ENCODE measurements at regions not wholly inside any gene's neighbourhood (a gene's known extent, or its start where the extent isn't known, plus 50 kb on each side); places are given as distances from the start of the nearest gene placed in this dataset.
A peak's percentile ranks its signal among the peaks of the same experiment; 100 is the strongest.

DNA sequence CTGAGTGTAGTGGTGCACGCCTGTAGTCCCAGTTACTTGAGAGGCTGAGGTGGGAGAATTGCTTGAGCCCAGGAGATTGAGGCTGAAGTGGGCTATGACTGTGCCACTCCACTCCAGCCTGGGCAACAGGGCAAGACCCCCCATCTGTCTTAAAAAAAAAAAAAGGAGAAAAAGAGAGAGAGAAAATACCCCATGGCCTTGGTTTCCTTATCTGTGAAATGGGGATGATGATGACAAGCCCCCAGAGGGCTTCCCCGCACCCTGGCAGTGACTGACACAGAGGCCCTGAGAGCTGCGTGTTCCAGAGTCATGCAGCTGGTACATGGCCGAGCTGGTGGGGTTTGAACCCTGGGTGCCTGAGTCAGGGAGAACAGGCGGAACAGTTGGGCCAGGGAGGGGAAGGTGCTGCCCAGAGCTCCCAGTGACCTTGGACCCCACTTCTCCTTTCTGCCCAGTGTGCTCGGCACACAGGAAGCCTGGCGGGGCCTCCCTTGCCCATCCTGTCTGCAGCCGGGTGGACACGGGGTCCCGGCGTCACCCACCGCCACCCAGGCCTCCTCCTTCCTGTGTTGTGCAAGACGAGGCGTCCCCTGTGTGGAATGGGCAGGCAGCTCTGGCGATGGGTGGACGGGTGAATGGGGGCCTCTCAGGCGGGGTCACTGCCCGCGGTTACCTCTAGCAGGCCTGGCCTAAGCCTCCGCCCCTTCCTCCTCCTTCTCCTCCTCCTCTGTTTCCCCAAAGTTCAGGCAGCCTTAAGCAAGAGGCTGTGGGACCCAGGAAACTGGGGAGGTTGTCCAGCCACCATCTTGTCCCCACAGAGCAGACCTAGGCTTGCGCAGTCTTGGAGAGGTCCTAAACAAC is 84.2 kb downstream of the CEBPB start:
- DNase-seq, result no peak

DNA sequence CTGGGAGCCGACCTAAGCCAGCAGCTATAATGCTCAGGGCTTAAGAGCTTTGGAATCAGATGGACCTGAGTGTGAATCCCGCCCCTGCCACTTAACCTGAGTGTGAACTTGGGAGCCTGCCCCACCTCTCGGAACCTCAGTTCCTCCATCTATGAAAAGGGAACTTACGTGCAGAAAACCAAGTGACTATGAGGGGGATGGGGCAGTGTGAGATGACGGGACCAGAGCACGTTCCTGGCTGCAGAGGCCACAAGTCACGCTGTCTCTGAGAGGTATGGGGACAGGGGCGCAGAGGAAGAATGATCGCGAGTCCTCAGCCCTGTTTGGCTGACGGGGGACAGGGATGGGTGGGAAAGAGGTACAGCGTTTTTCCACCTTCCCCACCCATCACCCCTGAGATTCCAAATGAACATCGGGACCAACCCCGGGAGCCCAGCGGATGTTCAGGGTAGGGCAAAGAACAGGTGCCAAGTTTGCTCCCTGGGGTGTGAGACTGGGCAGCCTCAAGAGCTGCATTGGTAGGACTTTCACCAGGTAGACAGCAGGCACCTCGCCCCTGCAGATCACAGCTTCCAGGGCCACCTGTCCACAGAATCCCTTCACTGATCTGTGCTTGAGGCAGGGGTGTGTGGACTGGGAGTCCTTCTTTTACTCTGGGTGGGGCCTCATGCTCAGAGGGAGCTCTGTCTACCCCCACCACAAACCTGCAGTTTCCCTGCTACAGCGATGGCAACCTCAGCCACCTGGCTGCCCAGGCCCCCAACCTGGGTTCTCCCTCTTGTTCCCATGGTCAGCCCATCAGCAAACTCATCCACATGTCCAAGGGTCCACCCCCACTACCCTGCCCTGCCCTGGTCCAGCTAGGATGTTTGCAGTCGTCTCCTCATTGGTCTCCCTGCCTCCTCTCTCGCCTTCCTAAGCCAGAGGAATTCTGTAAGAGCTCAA is 85.8 kb downstream of the CEBPB start:
- no peak for DNase-seq

DNA sequence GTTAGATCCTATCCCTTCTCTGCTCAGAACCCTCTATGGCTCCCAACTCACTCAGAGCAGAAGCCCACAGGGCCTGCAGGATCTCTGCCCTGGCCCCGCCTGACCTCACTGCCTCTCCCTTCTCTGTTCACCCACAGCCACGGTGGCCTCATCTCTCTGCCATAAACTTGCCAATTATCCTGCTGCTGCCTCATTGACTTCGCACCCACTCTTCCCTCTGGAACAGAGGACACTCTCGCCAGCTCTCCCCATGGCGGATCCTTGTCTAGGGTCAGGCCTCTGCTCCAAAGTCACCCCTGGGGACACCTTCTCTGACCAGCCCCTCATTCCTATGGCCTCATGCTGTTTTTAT is 86.4 kb downstream of the CEBPB start:
- DNase-seq, result no peak

DNA sequence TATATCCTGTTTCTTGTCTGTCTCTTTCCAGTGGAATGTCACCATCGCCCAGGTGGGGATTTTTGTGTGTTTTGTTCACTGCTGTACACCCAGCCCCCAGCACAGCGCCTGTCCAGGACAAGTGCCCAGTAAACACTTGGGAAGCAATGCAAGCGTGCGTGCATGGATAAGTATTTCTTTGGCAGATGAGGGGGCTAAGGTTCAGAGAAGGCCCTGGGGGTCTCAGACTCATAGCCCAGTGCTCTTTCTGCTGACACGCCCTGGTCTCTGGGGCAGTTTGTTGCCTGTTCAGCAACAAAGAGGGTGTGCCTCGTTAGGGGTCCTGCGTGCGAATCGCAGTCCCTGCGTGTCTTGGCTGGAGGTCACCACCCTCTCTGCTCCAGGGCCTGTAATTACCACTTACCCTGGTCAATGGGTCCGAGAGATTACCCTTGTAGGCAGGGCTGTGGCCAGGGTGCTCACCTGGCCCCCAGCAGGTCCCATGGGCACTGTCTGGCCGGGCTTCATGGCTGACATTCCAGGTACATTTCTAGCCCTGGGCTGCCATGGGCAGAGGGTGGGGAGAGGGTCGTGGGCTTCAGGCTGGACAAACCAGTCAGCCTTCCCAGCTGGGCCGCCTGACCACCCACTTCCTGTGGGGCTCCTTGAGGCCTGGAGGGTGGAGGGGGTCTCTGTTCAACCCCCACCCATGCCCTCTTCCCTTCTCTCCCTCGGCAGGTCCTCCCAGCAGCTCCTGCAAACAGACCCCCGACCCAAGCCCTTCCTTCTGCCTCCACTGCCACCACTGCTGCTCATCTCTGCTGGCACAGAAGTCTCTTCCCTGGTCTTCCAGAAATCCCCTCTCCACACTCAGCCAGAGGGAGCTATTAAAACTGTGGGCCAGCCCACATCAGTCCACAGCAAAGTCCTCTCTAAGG is 87.1 kb downstream of the CEBPB start:
- DNase-seq, result no peak

DNA sequence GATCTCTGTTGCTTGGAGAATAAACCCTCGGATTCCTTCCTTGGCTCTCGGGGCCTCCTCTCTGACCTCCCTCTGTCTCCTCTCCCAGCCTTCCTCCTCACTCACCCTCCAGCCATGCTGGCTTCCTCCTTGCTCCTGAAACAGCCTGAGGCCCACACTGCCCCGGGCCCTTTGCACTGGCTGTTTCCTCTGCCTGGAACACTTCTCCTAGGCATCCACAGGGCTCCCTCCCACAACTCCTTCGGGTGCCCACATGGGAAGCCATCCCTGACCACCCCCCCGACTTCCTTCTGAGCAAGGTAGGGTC is 87.7 kb downstream of the CEBPB start:
- no peak for DNase-seq

DNA sequence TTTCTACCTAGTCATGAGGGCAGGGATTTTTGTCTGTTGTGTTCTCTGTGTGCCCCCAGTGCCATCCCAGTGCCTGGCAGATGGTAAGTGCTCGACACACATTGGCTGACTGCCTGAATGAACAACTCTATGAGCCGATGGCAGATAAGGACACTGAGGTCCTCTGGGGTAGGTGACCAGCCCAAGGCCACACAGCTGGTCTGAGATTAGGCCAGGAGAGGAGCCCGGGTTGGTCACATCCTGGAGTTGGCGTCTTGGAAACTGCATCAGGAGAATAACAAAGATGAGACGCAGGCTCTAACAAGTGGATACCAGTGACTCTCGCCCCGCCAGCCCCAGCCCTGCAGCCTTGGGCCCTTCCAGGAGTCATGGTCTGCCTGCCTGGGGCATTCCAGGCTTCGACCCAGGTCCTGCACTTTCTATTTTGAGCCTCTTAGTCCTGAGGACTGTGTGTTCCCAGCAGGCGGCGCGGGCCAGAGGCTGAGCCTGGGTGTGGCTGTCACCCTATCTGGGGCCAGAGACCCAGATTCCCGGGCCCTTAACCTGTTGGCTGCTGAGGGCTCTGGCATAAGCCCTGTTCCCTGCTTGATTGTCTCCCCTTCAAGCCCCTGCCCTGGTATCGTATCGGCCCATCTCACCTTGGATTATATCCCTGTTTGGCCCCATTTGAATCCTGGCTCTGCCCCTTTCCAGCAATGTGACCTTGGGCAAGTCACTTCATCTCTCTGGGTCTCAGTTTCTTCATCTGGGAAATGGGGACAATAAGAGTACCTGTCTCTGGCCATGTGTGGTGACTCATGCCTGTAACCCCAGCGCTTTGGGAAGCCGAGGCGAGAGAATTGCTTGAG is 88.3 kb downstream of the CEBPB start:
- no peak for DNase-seq

DNA sequence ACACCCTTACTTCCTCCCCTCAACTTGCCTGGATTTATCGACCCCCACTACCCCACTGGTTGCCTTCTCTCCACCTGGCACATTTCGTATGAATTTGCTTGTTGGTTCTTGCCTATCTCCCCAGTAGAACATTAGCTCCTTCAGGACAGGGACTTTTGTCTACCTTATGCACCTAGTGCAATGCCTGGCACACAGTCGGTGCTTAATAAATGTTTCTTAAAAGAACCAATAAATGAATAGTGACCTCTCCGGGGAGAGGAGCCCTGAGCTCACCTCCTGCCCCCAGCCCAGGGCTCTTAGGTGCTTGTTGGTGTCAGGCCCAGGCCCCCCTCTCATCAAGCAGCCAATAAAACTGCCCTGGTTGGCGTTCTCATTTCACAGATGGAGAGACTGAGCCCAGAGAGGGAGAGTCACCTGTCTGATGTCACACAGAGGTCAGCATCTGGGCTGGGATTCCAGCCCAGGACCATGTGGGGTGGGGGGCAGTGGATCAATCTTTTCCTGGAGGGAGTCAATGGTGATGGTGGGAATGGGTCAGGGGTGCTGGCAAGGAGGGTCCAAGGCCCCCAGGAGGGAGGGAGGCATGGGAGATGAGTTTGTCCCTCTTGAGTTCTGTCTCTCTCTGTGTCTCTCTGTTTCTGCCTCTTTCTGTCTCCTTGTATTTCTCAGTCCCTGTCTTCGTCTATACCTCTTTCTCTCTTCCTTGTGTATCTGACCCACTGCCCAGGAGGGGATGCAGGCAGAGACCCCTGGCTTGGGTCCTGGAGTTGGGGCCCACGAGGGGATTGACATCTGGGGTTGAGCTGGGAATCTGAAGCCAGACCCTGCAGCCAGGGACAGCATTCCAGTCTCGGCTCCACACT is 89.6 kb downstream of the CEBPB start:
- DNase-seq, result no peak

DNA sequence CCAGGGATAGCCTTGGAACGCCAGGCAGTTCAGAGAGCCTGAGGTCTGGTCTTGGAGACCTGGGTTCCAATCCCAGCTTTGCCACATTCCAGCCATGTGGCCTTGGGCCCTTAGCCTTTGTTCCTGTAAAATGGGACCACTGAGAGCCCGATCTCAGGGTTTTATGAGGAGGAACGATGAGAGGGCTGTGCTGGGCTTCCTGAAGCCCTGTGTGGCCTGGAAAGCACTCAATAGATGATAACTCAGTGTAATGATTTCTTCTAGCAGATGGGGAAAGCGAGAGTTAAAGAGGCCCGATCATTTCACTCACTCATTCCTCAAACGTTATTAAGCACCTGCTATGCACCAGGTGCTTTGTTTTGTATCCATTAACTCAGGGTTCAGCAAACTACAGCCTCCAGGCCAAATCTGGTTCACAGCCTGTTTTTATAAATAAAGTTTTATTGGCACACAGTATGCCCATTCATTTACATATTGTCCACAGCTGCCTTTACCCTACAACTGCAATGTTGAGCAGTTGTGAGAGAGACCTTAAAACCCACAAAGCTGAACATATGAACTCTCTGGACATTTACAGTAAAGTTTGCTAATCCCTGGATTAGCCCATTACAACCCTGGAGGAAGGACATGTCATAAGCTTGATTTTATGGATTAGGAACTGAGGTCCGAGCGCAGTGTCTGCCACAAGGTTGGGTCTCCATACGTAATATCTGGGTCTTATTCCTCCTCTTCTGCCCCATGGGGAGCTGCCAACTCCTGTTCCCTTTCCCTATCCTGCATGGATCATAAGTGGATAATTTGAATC is 90.4 kb downstream of the CEBPB start:
- DNase-seq, result no peak

DNA sequence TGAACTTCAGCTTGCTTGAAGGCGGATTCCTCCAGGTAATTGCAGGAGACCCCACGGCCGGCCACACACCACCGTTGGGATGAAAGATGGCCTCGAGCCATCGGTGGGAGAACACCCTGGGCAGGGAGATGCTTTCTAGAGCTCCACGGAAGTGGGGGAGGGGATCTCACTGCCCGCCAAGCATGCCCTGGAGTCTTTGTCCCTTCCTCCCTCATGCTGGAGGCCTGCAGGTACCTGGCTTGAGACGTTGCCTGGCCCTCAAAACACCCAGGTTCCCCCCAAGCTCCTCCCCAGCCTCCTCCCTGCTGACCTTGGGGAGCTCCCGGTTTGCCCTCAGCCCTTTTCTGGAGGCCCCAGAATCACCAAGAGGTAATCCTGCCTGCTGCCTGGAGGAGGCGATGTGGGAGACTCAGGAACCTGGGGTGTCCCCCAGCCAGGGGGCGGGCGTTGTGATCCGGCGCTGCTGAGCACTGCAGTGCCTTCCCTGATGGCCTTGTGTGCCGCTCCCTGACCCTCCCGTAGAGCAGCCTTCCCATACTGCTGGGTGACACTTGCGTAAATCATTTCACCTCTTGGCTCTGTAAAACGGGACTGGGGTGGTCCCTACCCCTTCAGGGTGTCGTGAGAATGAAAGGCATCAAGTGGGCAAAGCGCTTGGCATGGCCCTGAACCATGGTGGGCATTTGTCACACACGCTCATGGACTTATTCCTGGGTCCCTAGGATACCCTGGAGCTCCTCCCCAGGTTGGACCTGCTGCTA is 91.4 kb downstream of the CEBPB start:
- DNase-seq, result no peak

DNA sequence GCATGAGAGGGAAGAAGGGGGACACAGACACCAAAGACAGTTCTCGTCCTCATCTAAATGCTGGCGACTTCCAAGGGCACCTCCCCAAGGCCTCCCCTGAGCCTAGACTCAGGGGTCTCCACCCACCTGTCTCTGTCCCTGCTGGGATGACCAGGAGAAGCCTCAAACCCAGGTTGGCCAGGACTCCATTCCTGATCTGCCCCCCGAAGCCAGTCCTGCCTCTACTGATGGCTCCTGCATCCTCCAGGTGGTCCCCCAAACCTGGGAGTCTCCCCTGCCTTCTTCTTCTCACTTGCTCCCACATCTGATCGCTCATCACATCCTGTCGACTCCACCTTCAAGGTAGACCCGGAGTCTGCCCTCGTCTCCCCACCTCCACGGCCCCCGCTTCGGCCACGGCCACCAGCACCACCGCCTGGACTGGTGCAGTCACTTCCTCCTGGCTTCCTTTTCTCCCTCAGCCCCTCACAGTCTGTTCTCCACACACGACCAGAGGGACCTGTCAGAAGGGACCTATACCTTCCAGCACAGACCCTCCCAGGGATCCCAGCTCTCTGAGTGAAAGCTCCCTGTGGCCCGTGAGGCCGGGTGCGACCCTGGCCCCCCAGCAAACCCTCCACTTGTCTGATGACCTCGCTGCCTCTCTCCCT is 92.1 kb downstream of the CEBPB start:
- no peak for DNase-seq

DNA sequence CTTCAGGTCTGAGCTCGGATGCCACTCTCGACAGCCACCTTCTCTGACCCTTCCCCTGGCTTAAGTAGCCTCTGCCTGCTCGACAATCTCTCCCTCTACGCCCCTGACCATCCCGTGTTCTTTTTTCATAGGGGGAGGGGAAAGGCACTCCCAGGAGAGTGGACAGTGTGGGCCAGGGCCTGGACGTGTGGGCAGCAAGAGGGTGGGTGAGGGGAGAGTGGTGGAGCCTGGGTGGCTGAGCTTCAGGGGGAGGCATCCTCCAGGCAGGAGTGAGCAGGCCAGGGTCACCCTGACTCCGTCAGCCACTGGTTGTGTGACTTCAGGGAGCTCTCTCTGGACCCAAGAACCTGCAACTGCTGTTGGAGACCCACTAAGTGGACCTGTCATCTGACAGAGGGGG is 92.7 kb downstream of the CEBPB start:
- DNase-seq, result no peak

DNA sequence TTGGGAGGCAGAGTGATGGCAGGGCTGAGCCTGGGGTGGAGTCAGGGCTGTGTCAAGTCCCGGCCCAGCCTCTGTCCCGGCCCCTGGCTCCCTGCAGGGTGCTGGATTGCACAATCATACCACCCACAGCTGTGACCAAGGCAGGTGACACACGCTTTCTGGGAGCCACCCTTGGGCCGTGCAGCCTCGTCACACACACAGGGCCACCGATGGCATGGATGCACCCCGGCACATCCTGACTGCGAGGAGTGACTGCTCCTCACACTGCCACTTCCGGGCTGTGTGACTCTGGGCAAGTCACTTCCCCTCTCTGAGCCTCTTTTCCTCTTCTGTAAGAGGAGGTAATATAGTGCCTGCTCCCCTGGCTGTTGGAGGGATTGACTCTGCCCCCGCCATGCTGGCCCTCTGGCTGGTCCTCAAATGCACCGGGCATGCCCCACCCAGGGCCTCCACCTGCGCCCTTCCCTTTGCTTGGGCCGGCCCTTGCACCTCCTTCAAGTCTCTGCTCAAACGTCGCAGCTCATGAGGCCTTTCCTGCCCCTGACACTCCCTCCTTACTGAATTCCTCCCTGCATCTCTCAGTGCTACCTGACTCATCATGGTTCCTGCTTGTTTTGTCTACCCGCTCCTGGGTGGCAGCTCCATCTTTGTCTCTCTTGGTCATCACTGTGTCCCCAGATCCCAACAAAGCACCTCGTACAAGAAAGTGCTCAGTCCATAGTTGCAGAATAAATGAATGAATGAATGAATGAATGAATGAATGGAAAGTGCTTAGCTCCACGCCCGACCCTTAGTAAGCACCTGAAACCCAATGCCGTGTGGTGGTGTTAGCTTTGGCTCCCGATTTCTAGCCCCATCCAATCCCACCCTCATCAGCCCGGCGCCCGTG is 93.5 kb downstream of the CEBPB start:
- no peak for DNase-seq

DNA sequence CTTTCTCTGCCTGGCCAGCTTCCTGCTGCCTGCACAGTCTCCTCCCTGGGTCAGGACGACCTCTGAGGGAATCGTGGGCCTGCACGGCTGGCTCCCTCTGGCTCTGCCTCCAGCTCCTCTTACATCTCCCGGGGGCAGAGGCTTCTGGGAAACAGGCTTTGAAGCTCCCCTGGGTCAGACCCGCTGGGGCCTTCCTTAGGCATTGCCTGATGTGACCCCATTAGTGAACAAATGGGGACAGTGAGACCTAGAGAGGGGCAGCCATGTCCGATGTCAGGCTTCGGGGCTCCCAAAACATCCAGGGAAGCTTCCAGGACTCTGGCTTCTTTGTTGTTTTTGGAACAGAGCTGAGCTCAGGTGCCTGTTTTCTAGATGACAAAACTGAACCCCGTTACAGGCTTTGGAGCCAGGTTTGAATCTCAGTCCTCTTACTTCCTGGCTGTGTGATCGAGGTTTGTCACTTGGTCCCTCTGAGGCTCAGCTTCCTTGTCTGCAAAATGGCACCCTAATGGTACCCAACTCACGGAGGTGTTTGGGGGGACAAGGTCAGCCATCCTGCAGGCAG is 94.3 kb downstream of the CEBPB start:
- DNase-seq, result peak; percentile 42

DNA sequence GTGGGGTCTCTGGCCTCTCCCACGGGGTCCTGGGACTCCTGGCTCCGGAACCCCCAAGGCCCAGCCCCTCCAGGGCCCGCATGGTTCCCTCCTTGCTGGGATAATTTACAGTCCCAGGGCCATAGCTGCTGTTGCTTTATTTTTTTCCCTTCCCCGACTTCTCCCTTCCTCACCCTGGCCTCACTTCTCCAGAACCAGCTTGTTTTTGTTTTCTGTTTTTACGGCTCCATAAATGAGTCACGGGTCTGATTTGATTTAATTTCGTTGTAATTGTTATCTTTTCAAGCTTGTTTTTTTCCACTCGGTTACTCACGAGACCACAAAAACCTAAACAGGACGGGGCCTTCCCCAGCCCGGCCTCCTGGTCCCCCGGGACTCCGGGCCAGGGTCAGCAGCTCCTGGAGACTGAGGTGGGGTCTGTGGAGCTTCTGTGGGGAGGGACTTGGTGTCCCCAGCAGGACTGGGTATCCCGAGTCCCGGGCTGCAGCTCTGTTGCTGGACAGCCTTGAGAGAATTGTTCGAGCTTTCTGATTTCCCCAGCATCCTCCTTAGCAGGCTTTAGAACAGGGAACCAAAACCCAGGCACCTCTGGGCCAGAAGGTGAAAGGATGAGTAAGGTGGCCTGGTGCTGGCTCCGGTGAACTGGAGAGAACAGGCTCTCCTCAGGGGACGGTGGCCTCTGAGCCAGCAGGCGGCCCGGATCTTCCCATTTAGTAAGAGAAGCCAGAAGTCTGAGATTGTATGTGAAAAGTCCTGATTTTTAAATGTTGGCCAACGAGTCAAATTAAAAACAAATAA is 94.9 kb downstream of the CEBPB start:
- peak; percentile 47 for DNase-seq

DNA sequence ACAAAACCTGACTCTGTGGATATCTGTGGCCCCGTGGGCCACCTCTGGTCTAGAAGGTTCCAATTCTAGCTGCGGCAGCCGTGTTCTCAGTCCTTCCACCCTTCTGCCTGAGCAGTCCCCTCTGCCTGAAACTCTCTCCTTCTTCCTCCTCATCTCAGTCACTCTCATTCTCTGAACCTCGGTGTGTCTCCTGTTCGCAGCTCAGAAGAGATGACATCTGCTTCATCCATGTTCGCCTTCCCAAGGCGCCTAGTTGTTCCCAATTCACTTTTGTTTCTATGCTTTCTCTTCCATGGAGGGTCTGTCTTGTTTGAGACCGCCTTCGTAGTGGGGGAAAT is 95.5 kb downstream of the CEBPB start:
- peak; percentile 53 for DNase-seq

DNA sequence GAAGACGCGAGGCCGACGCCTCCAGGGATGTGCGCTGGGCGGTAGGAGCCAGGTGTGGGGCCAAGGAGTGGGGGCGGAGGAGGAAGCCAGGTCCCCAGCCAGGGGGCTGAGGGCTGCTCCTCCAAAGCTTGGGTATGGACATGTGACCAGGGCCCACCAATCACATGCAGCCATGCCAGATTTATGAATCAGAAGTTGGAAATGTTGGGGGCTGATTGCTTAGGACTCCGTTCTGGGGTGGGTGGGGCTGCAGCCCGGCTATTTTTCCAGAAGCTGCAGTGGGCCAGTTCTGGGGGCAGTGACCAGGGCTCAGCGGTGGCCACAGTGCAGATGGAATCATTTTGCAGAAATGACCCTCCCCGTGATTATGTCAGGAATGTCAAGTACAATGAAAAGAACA is 96.0 kb downstream of the CEBPB start:
- peak; percentile 77 for DNase-seq

DNA sequence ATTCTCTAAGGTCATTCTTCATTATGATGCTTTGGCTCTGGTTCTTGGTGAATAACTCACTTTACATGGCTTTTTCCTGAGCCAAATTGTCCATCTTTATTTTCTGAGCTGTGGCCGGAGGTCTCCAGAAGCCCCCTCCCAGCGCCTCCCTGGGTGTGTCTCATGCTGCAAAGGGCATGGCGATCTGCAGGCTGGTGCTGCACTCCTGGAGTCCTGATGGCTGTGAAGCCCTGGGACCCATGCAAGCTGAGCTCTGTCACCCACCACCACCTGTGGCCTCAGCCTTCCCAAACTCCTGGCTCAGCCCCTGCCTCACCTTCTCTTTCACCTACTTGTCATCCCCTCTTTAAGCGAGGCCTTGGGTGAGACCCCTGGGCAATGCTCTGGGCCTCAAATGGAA is 96.9 kb downstream of the CEBPB start:
- DNase-seq, result no peak

All from eye (tissue), 1 donor.